Left ventricle myocardium inferior (tissue), 1 donor: ENCODE measurements at regions not wholly inside any gene's neighbourhood (a gene's known extent, or its start where the extent isn't known, plus 50 kb on each side); places are given as distances from the start of the nearest gene placed in this dataset.

Source experiments
- DNase-seq: peaks from one replicate; pipeline ENCODE4 v3.0.0-alpha.2; 2020
- H3K27ac ChIP-seq: fragments of 200-600 bp; replicated peaks from 2 replicates; pipeline ENCODE4 v1.8.0; 2021
- H3K27me3 ChIP-seq: fragments of 200-600 bp; 2 replicates; pipeline ENCODE4 v1.8.0; 2021; ENCODE audit warnings: low read depth
- H3K36me3 ChIP-seq: fragments of 200-600 bp; 2 replicates; pipeline ENCODE4 v1.8.0; 2021
- H3K4me1 ChIP-seq: fragments of 200-600 bp; 2 replicates; pipeline ENCODE4 v1.8.0; 2021
- H3K4me3 ChIP-seq: fragments of 200-600 bp; 2 replicates; pipeline ENCODE4 v1.8.0; 2021; ENCODE audit warnings: mild to moderate bottlenecking, moderate library complexity
- H3K9me3 ChIP-seq: fragments of 200-600 bp; replicated peaks from 2 replicates; pipeline ENCODE4 v1.8.0; 2021
- CTCF ChIP-seq: fragments of 200-600 bp; IDR thresholded peaks from 2 replicates; pipeline ENCODE4 v1.8.0; 2021; ENCODE audit warnings: antibody characterized with exemption, mild to moderate bottlenecking, borderline replicate concordance
- intact Hi-C: fragments of 100-400 bp; cut with micrococcal nuclease; formaldehyde crosslinking; loops from one replicate; pipeline ENCODE4 v1.11.0; 2022
- donor health status: DM: no; HTN: yes; CAD: no; lungs with severe emphysema.

- intact Hi-C loops: no loop called here
- Histone ChIP-seq H3K4me1 (no peaks in the 10 kb centered on the region), H3K9me3 (peaks cover 9% of the 10 kb centered on the region), H3K27ac (no peak overlapping the region), H3K27me3 (no peaks in the 10 kb centered on the region), H3K4me3 (no peak overlapping the region), H3K36me3 (no peaks in the 10 kb centered on the region)
- DNase-seq: no peak
- no peak for TF ChIP-seq CTCF
These were observed 115.2 kb downstream of the SLC5A7 start for GRCh38 chr2:108101481-108101880.

GRCh38 chr2:108106731-108107130 is 120.4 kb downstream of the SLC5A7 start:
- intact Hi-C loops: no loop called here
- no peak for DNase-seq
- no peaks in the 10 kb centered on the region for H3K27me3 ChIP-seq
- H3K4me3 ChIP-seq: no peak overlapping the region
- no peaks in the 10 kb centered on the region for H3K36me3 ChIP-seq
- H3K9me3 ChIP-seq: peaks cover 29% of the 10 kb centered on the region
- no peak for TF ChIP-seq CTCF
- H3K27ac ChIP-seq: no peak overlapping the region
- no peaks in the 10 kb centered on the region for H3K4me1 ChIP-seq

- H3K36me3 ChIP-seq: no peaks in the 10 kb centered on the region
- H3K4me1 ChIP-seq: no peaks in the 10 kb centered on the region
- no peak for DNase-seq
- peaks cover 29% of the 10 kb centered on the region for H3K9me3 ChIP-seq
- no peak overlapping the region for H3K4me3 ChIP-seq
- no peak overlapping the region for H3K27ac ChIP-seq
- no peaks in the 10 kb centered on the region for H3K27me3 ChIP-seq
- TF ChIP-seq CTCF: no peak
- intact Hi-C loops: no loop called here
These were observed 125.6 kb downstream of the SLC5A7 start for GRCh38 chr2:108111936-108112335.

- Histone ChIP-seq H3K9me3 (peaks cover 9% of the 10 kb centered on the region), H3K27me3 (peaks cover 12% of the 10 kb centered on the region), H3K4me3 (no peak overlapping the region), H3K4me1 (no peaks in the 10 kb centered on the region), H3K27ac (no peak overlapping the region), H3K36me3 (no peaks in the 10 kb centered on the region)
- no peak for DNase-seq
- no peak for TF ChIP-seq CTCF
- intact Hi-C loops: no loop called here
These were observed 123.9 kb upstream of the SULT1C3 start for GRCh38 chr2:108115868-108116267.

- Histone ChIP-seq H3K27me3 (peaks cover 12% of the 10 kb centered on the region), H3K9me3 (no peaks in the 10 kb centered on the region), H3K27ac (no peak overlapping the region), H3K36me3 (no peaks in the 10 kb centered on the region), H3K4me1 (no peaks in the 10 kb centered on the region), H3K4me3 (no peak overlapping the region)
- TF ChIP-seq CTCF: no peak
- no peak for DNase-seq
- intact Hi-C loops: no loop called here
These were observed 120.8 kb upstream of the SULT1C3 start for GRCh38 chr2:108118996-108119395.

- Histone ChIP-seq H3K27ac (no peak overlapping the region), H3K36me3 (no peaks in the 10 kb centered on the region), H3K27me3 (peaks cover 12% of the 10 kb centered on the region), H3K9me3 (no peaks in the 10 kb centered on the region), H3K4me1 (no peaks in the 10 kb centered on the region), H3K4me3 (no peak overlapping the region)
- no peak for TF ChIP-seq CTCF
- intact Hi-C loops: no loop called here
- DNase-seq: no peak
These were observed 120.3 kb upstream of the SULT1C3 start for GRCh38 chr2:108119492-108119891.
